Spleen (tissue), 11 donors: ENCODE measurements at regions not wholly inside any gene's neighbourhood (a gene's known extent, or its start where the extent isn't known, plus 50 kb on each side); places are given as distances from the start of the nearest gene placed in this dataset.

Source experiments
- DNase-seq: peaks from one replicate; pipeline ENCODE4 v3.0.0-alpha.2; 2020
- H3K27ac ChIP-seq, 8 donors: fragments of 200-600 bp; sonication (generic) in 7 of 8; 1 replicate in 4 of 8; 2 replicates in 4 of 8; pipeline versions ENCODE4 v1.5.0 to v1.8.0; 2016 to 2021; ENCODE audit warnings: inconsistent platforms in 4 of 8, mild to moderate bottlenecking in 4 of 8, moderate library complexity in 1 of 8
- H3K27me3 ChIP-seq, 7 donors: fragments of 200-600 bp; sonication (generic) in 6 of 7; replicated peaks in 1 of 7; 1 replicate in 4 of 7; 2 replicates in 3 of 7; pipeline versions ENCODE4 v1.5.0 to v1.8.0; 2016 to 2021; ENCODE audit warnings: inconsistent platforms in 3 of 7, mild to moderate bottlenecking in 1 of 7
- H3K36me3 ChIP-seq, 6 donors: fragments of 200-600 bp; sonication (generic) in 5 of 6; 1 replicate in 4 of 6; 2 replicates in 2 of 6; pipeline versions ENCODE4 v1.5.0 to v1.8.0; 2016 to 2021; ENCODE audit warnings: inconsistent platforms in 2 of 6
- H3K4me1 ChIP-seq, 6 donors: fragments of 200-600 bp; sonication (generic) in 5 of 6; 1 replicate in 3 of 6; 2 replicates in 3 of 6; pipeline versions ENCODE4 v1.5.0 to v1.8.0; 2016 to 2021; ENCODE audit warnings: inconsistent platforms in 3 of 6
- H3K4me3 ChIP-seq, 8 donors: fragments of 200-600 bp; sonication (generic) in 7 of 8; 1 replicate in 4 of 8; 2 replicates in 4 of 8; pipeline versions ENCODE4 v1.5.0 to v1.8.0; 2016 to 2021; ENCODE audit warnings: inconsistent platforms in 4 of 8, mild to moderate bottlenecking in 4 of 8, moderate library complexity in 2 of 8
- H3K9me3 ChIP-seq, 8 donors: fragments of 200-600 bp; sonication (generic) in 7 of 8; 1 replicate in 4 of 8; 2 replicates in 4 of 8; pipeline versions ENCODE4 v1.5.0 to v1.8.0; 2016 to 2021; ENCODE audit warnings: inconsistent platforms in 4 of 8
- POLR2A ChIP-seq, 3 donors: fragments of 450-650 bp; IDR thresholded peaks; one replicate each; pipeline ENCODE4 v1.5.1; 2017; ENCODE audit warnings: antibody characterized with exemption in 3 of 3, mild to moderate bottlenecking in 1 of 3
- POLR2AphosphoS5 ChIP-seq, 3 donors: sonication (generic); formaldehyde crosslinking; IDR thresholded peaks; one replicate each; pipeline ENCODE4 v1.5.1; 2017; ENCODE audit warnings: antibody characterized with exemption in 3 of 3
- WGBS, 5 donors: extraction: QIAGEN DNeasy Blood & Tissue Kit in 3 of 5; methylation state at CpG; one replicate each; pipeline versions ENCODE4 v1.1.5 to v1.1.7; 2013 to 2018; 5-methylcytosine and 5-hydroxymethylcytosine counted together
- intact Hi-C: fragments of 100-400 bp; cut with DNase I; formaldehyde crosslinking; loops from one replicate; pipeline ENCODE4 v1.15.0; 2023; ENCODE audit warnings: low total_unique reads
- TF ChIP-seq, protein P1 (sequence below), 11 experiments: fragments of 200-600 bp in 7 of 11; fragments of 450-650 bp in 4 of 11; sonication (generic) in 4 of 11; IDR thresholded peaks in 8 of 11; conservative IDR thresholded peaks in 3 of 11; 1 replicate in 7 of 11; 2 replicates in 4 of 11; pipeline versions ENCODE4 v1.4.0 to v1.8.0; 2016 to 2021; ENCODE audit warnings: antibody characterized with exemption in 11 of 11, inconsistent platforms in 4 of 11, mild to moderate bottlenecking in 1 of 11
- donor health status: healthy with polysubstance abuse.
- donor health status: DM: no; HTN: no; CAD: no; lungs with moderate emphysema.
- donor health status: DM: no; HTN: no; CAD: no.
- donor health status: Bipolar disorder and iron deficiency.
- donor health status: healthy.
- donor health status: DM: no; HTN: no; CAD: no.
- donor health status: DM: yes; HTN: yes; CAD: no.

DNA sequence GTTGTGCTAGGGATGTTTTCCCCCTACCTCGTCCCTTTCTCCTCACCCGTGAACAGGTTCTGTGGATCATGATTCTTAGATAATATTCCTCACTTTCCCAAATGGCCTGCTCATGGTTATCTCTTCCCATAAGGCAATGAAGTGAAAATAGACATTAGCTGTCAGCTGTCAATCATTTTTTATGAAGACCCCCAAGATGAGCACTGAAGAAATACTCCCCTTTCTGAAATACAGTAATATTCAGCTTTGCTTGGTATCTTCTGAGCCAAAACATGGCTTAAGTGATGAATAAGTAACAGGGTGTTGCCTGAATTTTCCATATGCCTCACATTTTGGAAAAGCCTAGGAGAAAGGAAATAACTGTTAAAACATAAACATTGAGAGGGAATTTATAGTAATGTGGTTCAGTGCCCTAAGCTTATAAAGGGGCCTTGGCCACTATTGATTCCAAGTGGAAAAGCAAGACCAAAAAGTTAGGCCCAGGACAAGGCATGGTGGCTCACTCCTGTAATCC is 70.7 kb upstream of the NAP1L1 start:
- H3K27me3 ChIP-seq, result no peaks in the 10 kb centered on the region
- H3K4me1 ChIP-seq, result peaks cover 0 to 37% (median 21%) of the 10 kb centered on the region in 6 donors
- H3K9me3 ChIP-seq, result no peaks in the 10 kb centered on the region
- DNase-seq, result no peak
- no peaks in the 10 kb centered on the region for H3K36me3 ChIP-seq
- intact Hi-C loops, result no loop called here
- H3K27ac ChIP-seq, result peak overlapping the region in 2 of 8 donors; percentile 16 to 46
- no peak overlapping the region for H3K4me3 ChIP-seq
- 95 to 98% (median 97%) methylated on average over 2 of the region's 2 CpGs for WGBS, 5 donors
- TF ChIP-seq POLR2AphosphoS5 (IDR thresholded peaks at IDR 0.05) (no peak), POLR2A (IDR thresholded peaks at IDR 0.05) (no peak)
- TF ChIP-seq, protein P1, sequence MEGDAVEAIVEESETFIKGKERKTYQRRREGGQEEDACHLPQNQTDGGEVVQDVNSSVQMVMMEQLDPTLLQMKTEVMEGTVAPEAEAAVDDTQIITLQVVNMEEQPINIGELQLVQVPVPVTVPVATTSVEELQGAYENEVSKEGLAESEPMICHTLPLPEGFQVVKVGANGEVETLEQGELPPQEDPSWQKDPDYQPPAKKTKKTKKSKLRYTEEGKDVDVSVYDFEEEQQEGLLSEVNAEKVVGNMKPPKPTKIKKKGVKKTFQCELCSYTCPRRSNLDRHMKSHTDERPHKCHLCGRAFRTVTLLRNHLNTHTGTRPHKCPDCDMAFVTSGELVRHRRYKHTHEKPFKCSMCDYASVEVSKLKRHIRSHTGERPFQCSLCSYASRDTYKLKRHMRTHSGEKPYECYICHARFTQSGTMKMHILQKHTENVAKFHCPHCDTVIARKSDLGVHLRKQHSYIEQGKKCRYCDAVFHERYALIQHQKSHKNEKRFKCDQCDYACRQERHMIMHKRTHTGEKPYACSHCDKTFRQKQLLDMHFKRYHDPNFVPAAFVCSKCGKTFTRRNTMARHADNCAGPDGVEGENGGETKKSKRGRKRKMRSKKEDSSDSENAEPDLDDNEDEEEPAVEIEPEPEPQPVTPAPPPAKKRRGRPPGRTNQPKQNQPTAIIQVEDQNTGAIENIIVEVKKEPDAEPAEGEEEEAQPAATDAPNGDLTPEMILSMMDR (IDR thresholded peaks at IDR 0.05 in 8 of 11, conservative IDR thresholded peaks at IDR 0.05 in 3 of 11), result no peak

DNA sequence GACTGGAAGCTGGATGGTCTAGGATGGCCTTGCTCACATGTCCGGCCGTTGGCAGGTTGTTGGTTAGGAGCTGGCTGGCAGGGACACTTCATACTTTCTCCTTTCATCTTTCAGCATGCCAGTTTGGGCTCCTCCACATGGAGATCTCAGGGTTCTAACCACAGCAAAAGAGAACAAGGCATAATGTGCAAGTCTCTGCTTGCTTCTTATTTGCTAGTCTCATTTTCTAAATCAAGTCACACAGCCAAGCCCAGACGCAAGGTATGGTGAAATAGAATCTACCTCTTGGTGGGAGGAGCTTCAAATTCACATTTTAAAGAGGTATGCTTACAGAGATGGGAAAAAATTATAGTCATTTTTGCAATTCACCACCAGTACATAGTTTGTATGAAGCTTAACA is 69.1 kb upstream of the NAP1L1 start:
- H3K9me3 ChIP-seq, result no peaks in the 10 kb centered on the region
- no peak for TF ChIP-seq POLR2A (IDR thresholded peaks at IDR 0.05)
- TF ChIP-seq, protein P1 (IDR thresholded peaks at IDR 0.05 in 8 of 11, conservative IDR thresholded peaks at IDR 0.05 in 3 of 11), result no peak
- TF ChIP-seq POLR2AphosphoS5 (IDR thresholded peaks at IDR 0.05), result no peak
- no peaks in the 10 kb centered on the region for H3K27me3 ChIP-seq
- H3K27ac ChIP-seq, result no peak overlapping the region
- WGBS, 5 donors, result 71 to 80% (median 76%) methylated on average over 3 of the region's 3 CpGs
- H3K4me1 ChIP-seq, result peaks cover 0 to 27% (median 15%) of the 10 kb centered on the region in 6 donors
- intact Hi-C loops, result no loop called here
- H3K36me3 ChIP-seq, result no peaks in the 10 kb centered on the region
- H3K4me3 ChIP-seq, result no peak overlapping the region
- DNase-seq, result no peak

DNA sequence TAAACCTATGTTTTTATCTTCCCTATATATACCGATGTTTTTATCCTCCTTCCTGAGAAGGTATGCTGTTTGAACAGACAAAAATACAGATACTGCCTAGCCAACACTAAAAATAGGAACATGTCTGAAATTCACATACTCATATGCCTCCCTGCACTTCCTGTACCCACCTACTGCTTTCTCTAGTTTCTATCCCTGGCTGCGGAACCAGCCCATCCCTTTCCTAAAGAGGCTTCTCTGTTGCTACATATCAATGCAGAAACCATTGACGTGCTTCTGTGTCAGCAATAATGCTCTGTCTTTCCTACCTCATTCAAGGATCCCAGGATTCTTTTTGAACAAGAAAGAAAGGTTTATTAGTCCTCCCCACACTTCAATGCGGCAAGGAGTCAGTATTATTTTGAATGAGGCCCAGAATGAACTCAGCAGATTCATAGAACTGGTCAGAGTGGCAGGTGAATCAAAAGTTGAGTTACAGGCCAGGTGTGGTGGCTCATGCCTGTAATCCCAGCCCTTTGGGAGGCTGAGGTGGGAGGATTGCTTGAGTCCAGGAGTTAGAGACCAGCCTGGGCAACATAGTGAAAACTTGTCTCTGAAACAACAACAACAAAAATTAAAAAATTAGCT is 67.8 kb upstream of the NAP1L1 start:
- Histone ChIP-seq H3K27me3 (no peaks in the 10 kb centered on the region), H3K36me3 (no peaks in the 10 kb centered on the region), H3K9me3 (no peaks in the 10 kb centered on the region), H3K4me1 (peaks cover 0 to 23% (median 12%) of the 10 kb centered on the region in 6 donors), H3K4me3 (no peak overlapping the region), H3K27ac (peak overlapping the region in 3 of 8 donors; percentile 19 to 42 (median 30))
- WGBS, 5 donors, result 26 to 39% (median 29%) methylated on average over 4 of the region's 4 CpGs
- DNase-seq, result no peak
- no peak for TF ChIP-seq POLR2AphosphoS5 (IDR thresholded peaks at IDR 0.05)
- TF ChIP-seq POLR2A (IDR thresholded peaks at IDR 0.05), result no peak
- intact Hi-C loops, result no loop called here

DNA sequence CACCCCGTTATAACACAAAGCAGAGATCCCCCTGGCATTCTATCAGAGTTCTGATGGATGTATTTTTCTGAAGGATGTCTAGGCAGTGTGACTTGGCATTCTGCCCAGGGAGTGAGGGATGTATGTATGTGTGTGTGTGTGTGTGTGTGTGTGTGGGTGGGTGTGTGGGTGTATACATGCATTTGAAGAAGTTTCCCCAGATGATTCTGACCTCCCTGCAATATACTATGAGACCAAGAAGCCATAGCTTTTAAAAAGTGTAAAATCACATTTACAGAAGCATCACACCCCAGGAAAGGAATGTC is 59.7 kb upstream of the NAP1L1 start:
- no peak for TF ChIP-seq POLR2AphosphoS5 (IDR thresholded peaks at IDR 0.05)
- TF ChIP-seq POLR2A (IDR thresholded peaks at IDR 0.05), result no peak
- TF ChIP-seq, protein P1 (IDR thresholded peaks at IDR 0.05 in 8 of 11, conservative IDR thresholded peaks at IDR 0.05 in 3 of 11), result no peak
- Histone ChIP-seq H3K4me3 (no peak overlapping the region), H3K27me3 (no peaks in the 10 kb centered on the region), H3K36me3 (no peaks in the 10 kb centered on the region), H3K4me1 (peaks cover 0 to 18% (median 13%) of the 10 kb centered on the region in 6 donors), H3K9me3 (no peaks in the 10 kb centered on the region), H3K27ac (no peak overlapping the region)
- no peak for DNase-seq
- WGBS, 5 donors, result 24 to 47% (median 41%) methylated on average over 1 of the region's 1 CpG
- intact Hi-C loops, result no loop called here
